IPS-NIHi7 (cell line): ENCODE measurements at regions not wholly inside any gene's neighbourhood (a gene's known extent, or its start where the extent isn't known, plus 50 kb on each side); places are given as distances from the start of the nearest gene placed in this dataset.
A peak's percentile ranks its signal among the peaks of the same experiment; 100 is the strongest.
"Not testable (repeated sequence)": the region's sequence is repeated elsewhere in the genome, so short reads cannot be mapped to it uniquely, and the experiment has no call there.

ENCODE experiments used
- DNase-seq: peaks from one replicate; pipeline ENCODE4 v3.0.0; 2012; ENCODE audit warnings: mixed read lengths; ENCODE audit errors: extremely low spot score

DNA sequence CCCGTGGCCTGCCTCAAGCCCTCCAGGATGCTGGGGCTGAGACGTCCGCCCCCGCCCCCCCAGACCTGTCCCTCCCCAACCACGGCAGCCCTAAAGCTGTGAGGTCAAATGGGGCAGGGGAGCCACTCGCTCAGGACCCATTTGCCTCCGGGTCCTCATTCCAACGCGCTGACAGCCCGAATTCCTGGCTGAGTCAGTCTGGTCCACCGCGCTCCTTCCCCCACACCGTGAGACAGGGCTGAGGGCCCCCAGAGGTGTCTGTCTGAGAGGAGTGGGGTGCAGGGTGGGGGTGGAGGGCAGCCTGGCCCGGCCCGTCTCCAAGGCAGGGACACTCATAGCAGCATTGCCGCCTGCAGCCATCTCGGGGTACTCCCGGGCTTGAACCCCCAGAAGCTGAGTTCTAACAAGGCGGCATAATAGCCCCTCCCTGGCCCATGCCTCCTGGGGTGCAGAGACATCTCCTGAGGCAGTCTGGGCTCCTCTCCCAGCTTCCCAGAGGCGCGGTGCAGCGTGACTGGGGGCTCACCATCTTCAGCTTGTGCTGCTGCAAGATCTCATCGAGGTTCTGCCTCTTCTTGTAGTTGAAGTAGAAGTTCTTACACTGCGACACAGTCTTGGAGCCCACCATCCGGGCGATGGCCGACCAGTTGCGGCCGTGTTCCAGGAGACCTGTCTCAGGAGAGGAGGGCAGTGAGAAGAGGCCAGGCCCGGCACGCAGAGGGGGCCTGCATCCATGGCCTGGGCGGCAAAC, 90.5 kb downstream of the RFLNA start:
- DNase-seq = peak; percentile 33

DNA sequence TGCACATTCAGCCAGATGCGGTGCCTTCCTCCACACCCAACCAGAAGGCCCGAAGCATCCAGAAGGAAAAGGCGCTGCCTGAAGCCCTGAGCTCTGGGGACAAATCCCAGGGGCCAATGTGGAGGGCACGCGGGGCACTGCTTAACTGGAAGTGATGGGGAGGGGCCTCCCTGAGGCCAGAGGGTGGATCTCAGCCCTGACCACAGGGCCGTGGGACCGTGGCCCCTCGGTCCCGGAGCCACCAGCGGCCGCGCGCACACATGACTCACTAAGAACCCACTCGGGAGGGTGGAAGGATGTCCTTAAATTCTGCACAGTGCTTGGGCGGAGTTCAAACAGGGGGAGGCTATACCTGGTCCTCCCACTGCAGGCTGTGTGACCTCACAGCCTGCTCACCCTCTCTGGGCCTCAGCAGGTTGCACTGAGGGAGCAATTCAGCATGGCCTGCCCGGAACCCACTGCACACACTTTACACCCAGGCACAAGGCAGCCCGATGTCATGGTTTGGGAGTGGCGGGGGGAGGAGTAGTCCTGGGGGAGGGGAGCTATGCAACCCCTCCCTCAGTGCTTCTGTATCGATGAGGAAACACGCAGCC, 89.5 kb downstream of the RFLNA start:
- no peak for DNase-seq

- no peak for DNase-seq
These were observed 88.1 kb downstream of the RFLNA start for GRCh38 chr12:124383028-124383427.

- no peak for DNase-seq
These were observed 86.8 kb downstream of the RFLNA start for GRCh38 chr12:124381456-124382296.

DNA sequence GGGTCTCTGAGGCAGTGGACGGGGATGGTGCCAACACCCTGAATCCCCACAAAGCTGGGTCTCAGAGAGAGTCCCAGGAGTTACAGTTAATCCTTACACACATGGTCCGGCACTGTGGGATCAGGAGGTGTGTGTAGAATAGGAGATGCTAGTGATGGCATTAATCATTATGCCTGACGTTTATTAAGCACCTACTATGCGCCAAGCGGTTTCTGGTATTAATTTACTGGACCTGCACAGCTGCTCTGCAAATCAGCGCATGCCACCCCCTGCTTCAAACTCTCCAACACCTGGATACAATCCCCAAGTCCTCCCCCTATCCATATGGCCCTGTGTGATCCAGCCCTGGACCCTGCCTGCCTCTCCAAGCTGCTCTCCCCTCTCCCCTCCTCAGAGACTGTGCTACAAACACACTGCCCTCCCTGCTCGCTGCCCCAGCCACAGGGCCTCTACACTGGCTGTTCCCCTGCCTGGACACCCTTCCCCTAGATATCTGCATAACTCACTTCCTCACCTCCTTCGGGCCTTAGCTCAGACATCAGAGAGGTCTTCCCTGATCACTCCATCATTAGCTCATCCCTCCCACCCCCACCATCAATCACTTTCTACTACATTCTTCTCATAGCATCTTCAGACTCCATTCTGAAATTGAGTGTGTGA, 86.0 kb downstream of the RFLNA start:
- DNase-seq = no peak

GRCh38 chr12:124379938-124380754, 85.3 kb downstream of the RFLNA start:
- DNase-seq = no peak

DNA sequence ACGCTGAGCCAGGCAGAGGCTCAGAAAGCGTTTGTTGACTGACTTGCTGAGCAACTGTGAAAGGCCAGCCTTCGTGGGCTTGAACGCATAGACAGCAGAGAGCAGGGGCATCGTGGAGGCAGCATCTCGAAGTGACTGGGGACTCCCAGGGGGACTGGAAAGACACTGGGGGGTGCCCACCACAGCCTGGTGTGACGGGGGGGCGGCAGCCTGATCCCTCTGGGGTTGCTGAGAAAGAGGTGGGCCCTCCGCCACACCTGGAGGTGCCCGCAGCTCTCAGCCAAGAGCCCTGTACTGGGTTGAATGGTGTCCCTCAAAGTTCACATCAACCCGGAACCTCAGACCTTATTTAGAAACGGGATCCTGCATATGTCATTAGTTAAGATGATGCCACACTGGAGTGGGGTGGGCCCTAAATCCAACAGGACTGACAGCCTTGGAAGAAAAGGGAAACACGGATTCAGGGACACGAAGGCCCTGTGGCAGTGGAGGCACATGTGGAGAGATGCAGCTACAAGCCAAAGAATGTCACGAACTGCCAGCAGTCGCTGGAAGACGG, 84.6 kb downstream of the RFLNA start:
- DNase-seq = no peak

GRCh38 chr12:124378926-124379325, 84.0 kb downstream of the RFLNA start:
- DNase-seq = no peak

DNA sequence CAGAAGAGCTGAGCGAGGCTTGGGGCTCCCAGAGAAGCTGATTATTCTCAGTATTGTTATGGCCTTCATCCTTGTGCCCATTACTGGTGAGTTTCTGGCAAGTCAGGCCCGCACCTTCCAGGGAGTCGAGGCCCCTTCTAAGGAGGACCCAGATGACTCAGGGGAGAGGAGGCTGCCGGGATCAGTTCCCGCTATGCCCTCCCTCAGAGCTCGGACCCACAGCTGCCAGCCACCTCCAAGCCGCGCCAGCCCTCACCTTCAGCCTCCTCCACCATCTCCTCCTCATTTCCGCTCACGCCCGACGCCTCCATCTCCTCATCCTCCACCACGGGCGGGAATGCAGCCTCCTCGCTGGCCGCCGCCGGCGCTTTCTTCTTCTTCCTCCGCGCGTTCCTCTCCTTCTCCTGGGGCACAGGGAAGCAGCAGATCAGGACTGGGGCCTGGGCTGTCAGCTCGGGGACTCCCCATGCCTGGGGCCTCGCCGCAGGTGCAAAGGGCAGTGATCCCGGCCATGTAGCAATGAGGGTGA, 83.2 kb downstream of the RFLNA start:
- DNase-seq = no peak

- DNase-seq = no peak
These were observed 81.5 kb downstream of the RFLNA start for GRCh38 chr12:124376435-124376834.

DNA sequence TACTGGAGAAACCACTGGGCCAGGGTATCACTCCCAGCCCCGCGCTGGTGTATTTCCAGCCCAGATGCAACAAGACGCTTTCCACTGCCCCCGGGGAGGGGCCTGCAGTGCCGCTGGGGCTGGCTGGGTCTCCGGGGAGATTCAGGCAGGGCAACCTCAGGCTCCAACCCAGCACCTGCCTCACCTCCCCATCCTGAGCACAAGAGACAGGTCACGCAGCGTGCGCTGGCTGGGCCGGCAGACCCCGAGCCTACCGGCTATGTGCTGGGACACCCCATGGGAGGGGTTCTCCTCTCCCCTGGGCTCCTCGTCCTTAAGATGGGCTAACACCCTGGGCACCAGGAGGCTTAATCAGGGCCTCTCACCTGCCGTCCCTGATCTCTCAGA, 80.9 kb downstream of the RFLNA start:
- no peak for DNase-seq

- DNase-seq = no peak
These were observed 80.4 kb downstream of the RFLNA start for GRCh38 chr12:124375141-124375788.

- DNase-seq = no peak
These were observed 79.7 kb downstream of the RFLNA start for GRCh38 chr12:124374567-124374966.

DNA sequence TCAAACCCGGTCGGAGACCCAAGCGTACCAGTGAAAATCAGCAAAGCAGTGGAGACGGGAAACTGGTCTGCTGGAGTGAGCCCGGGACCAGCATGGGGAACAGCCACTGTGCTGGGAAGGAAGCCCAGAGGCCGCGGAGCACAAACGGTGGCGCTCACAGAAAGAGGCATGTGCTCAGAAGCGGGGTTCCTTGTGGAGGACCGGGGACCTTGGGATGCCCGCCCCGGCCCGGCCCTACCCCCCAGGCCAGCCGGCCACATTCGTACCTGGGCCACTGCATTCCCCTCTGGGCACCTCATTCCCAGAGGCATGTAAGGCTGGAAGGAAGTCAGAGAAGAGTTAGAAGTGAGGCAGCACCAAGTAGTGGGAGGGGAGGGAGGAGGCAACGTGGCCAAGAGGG, 79.3 kb downstream of the RFLNA start:
- no peak for DNase-seq

DNA sequence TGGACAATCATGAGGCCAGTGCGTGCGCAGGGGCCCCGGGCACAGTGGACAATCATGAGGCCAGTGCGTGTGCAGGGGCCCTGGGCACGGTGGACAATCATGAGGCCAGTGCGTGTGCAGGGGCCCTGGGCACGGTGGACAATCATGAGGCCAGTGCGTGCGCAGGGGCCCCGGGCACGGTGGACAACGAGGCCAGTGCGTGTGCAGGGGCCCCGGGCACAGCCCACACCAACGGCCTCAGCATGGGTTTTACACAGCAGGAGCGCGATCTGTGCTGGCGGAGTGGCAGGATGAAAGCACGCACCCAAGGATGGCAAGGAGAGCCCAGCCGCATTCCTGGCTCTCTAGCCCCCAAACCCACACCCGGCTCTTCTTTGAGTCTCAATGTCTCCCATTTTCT, 78.8 kb downstream of the RFLNA start:
- DNase-seq = not testable (repeated sequence)

DNA sequence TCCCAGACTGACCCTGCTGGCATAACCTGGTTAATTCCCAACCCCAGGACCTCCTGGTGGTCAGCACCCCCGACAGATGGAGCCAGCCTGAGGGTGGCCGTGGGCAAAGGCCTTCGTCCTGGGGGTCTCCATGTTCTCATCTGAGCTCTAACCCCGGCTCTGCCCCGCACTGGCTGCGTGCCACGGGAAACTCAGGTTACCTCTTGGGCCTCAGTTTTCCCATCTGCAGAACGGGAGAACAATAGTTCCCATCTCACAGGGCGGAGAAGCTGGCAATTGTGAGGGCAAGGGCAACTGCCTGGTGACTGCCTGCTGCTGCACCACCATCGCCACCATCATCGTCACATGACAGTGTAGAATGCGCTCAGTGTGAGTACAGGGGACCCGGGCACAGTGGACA, 77.9 kb downstream of the RFLNA start:
- no peak for DNase-seq

- DNase-seq = no peak
These were observed 77.2 kb downstream of the RFLNA start for GRCh38 chr12:124371970-124372555.

DNA sequence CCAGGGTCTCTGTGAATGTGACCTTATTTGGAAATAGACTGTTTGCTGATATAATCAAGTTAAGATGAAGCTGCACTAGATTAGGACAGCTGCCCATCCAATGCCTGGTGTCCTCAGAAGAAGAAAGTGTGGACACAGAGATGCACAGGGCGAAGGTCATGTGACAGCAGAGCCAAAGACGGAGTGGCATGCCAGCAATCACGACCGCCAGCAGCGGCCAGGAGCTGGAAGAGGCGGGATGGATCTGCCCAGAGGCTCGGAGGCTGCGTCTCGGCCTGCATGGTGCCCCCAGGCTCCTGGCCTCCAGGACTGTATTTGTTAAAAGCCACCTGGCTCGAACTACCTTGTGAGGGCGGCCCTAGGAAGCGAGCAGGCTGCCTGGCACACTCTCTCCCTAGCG, 76.5 kb downstream of the RFLNA start:
- no peak for DNase-seq

- DNase-seq = no peak
These were observed 76.0 kb downstream of the RFLNA start for GRCh38 chr12:124370851-124371250.

- DNase-seq = no peak
These were observed 75.5 kb downstream of the RFLNA start for GRCh38 chr12:124370384-124370783.
